HG03066 (cell line): ENCODE measurements at regions not wholly inside any gene's neighbourhood (a gene's known extent, or its start where the extent isn't known, plus 50 kb on each side); places are given as distances from the start of the nearest gene placed in this dataset.

Source experiments
- ATAC-seq: cut with Tn5 transposase; IDR thresholded peaks from one replicate; pipeline ENCODE4 v1.9.1; 2021; ENCODE audit warnings: low read depth; ENCODE audit not compliant: unreplicated experiment

DNA sequence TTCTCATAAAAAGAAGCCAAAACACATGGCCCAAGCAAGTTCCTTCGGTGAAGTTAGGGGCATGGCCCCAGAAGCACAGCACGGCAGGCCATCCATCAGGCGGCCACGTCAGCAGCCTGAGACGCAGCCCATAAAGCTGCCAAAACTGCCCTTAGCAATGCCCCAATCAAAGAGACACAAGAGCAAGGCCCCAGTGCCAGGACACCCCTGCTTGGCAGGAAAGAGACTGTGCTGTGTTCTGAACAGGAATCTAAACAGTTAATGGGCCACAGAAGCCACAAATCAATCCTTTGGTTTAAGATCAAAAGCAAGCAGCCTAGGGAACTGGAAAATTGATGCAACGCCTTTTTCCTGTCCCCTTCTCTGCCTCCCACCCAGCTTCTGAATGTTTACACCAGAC lies 497.0 kb upstream of the USP24 start:
- no peak for ATAC-seq

DNA sequence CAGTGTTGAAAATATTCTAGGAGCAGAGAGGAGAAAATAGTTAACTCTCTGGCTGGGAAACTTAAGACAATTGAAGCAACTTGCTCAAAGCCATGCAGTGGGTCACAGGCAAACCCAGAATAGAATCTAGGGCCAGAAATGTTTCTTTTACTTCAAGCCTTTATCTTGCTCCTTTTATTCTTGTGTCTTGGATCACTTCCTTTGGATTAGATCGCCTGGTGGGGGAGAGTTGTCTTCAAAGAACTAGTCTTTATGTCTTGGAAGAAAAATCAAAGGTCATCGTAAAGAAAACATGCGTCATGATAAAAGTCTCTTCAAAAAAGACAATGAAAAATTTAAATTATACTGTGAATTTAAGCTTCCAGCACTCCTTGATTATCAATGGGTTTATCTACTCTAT lies 493.6 kb upstream of the USP24 start:
- ATAC-seq, result no peak

DNA sequence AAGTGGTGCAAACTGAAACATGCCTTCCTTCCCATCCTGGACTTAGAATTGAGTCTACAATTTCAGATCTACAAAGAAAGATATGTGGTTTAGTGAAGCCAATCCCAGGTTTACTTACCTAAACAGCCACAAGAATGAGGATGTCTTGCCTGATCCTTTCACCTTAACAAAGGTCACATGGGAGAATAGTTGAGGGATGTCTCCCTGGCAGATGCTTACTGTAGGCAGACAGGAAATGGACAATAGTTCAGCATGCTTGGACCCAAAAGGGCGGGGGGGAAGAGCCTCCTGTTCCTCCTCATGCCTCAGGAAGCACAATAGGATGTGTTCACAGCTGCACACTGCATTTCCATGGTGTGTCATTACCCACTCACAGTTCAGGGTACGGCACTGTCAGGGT lies 492.7 kb upstream of the USP24 start:
- no peak for ATAC-seq

DNA sequence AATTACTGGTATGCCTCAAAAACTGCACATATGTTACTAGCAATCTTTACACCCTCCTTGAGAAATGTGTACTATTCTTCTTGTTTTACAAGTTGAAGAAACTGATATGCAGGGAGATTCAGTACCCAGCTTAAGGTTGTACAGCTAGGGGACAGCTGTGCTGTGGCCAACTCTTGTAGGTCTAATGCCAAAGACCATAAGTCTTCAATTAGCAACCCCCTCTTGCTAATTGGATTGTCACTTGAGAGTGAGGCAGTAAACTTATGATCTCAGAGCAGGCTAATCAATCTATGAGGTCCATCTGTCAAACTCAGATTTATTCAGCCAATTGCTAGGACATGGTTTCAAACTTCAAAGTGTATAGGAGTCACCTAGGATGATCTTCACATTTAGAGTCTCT lies 492.0 kb upstream of the USP24 start:
- no peak for ATAC-seq

DNA sequence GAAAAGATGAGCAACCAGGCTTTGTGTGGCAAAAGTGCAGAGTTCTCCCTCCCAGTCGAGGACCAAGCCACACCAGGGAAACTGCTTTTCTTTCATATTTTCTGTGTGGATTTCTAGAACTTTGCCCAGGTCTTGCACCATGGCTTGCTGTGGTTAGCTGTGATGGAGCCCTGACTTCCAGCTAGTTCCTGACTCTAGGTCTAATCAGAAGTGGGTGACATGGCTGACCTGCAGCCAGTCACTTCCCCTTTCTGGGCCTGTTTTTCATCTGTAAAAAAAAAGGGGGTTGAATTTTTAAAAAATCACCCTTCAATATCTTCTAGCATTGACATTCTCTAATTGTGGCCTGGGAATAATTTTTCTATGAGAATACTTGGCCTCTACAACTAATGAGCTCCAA lies 491.2 kb upstream of the USP24 start:
- ATAC-seq, result no peak

DNA sequence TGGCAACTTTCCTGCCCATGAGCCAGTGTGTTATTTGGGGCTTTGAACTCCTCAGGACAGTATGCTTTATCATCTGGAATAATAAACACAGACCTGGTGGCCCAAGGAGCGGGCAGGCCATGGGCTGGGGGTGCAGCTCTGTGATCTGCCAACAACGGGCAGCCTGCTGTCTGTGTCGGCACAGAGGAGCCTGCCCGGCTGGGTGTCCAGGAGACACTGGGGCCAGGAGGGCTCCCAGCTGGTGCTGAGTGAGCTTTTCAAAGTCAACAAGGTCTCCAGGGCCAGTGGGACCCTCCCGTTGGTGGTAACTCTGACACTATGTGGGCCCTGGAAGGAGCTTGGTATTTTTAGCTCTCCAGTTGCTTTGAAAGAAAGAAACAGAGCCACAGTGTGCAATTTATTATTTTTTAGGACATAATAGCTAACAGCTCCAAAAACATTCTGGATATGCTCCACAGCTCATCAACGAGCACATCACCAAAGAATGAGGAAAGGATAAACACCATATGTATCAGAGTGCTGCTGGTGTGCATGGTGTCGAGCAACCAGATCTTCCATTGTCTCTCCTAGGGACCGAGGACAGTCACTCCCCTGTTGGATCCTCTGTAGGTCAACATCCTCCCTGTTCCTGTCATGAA lies 488.7 kb upstream of the USP24 start:
- ATAC-seq, result no peak

DNA sequence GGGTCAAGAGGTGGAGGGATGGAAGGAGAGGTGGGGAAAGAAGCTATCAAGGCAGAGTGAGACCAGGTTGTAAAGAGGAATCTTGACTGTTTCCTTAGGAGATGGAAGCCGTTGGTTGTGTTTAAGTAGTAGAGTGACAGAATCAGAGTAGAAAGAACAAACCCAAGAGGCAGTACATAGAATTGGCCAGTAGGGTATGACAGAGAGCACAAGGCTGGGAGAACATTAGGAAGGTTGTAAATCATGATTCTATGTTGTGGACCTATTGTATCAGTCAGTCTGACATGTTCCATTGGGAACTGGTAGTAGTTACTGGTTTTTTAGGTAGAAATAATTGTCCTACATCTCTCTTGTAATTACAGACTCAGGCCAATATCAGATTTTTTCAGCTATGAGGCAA lies 486.9 kb upstream of the USP24 start:
- no peak for ATAC-seq

DNA sequence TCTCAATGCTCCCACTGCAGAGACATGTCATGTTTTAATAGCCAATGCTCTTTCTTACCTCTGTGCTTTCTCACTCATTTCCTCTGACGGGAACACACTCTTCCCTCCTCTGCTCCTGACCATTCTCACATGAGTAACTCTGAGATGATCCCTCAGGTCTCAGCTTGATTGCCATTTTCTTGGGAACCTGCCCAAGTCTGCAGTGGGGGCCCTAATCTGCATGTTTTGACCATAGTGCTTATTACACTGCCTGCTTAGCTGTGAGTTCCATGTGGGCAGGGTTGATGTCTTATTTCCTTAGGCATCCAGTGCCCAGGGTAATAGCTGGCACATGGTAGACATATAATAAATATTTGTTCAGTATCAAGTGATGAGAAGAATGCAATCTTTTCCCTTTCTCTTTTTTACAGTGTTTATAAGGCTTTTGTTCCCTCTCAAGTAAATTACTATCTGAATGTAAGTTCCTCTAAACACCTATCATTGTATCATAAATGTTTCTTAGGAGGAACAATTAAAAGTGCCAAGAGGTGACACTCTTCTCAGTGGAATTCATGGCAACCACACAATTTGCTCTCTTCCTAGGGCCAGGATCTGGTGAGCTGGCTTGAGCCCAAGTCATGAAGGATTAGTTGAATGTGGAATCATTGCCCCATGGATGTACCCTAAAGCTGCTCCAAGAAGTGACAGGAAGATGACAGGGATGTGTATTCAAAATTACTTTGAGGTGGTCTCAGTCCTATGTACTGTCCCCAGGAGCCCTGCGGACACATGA lies 485.4 kb upstream of the USP24 start:
- ATAC-seq, result no peak

DNA sequence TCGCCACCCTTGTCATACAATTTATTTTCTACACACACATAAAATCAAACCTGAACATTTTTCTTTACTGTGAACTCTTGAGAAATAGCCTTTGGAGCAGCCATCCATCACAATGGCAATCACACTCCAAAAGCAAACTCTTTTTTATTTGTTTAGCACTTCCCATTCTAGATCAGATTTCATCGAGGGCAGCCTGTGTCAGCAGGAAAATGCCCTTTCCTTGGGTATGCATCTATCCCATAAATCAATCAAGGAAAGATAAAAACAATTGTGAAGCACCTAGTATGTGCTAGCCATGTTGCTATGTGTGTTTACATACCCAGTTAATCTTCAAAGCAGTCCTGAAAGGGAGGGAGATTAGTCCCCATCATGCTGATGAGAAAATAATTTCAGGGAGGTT lies 484.1 kb upstream of the USP24 start:
- no peak for ATAC-seq

DNA sequence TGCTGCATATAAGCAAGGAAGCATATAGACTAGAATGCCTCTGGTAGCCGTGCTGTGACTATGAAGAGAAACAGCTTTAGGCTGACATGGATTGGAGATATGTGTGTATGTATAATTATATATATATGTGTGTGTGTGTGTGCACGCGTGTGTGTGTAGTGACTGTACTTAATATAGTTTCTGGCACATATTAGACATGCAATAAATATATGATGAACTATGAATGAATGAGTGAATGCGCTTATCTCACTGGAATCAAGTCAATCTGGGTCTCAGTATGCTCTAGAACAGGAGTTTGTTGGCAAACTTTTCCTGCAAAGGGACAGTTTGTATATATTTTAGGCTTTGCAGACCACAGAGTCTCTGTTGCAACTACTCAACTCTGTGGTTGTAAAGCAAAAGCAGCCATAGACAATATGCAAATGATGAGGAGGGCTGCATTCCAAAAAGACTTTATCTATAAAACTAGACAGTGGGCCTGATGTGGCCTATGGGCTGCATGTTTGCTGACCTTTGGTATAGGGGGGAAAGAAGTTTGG lies 482.9 kb upstream of the USP24 start:
- no peak for ATAC-seq

DNA sequence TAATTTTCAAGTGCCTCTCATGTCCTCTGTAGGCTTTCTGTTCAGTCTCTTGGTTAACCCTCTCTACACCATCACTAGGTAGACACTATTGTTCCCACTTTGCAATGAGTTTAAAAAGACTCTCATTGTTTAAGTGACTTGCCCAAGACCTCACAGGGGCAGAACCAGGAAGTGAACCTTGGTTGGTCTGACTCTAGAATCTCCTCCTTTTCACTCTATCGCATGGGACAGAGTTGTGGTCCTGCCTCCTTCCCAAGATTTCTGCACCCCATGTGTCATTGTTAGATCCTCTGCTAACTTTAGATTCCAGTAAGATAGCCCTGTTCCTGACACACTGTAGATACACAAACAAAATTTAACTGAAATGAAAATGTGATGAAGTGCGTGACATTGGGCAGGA lies 481.7 kb upstream of the USP24 start:
- no peak for ATAC-seq

DNA sequence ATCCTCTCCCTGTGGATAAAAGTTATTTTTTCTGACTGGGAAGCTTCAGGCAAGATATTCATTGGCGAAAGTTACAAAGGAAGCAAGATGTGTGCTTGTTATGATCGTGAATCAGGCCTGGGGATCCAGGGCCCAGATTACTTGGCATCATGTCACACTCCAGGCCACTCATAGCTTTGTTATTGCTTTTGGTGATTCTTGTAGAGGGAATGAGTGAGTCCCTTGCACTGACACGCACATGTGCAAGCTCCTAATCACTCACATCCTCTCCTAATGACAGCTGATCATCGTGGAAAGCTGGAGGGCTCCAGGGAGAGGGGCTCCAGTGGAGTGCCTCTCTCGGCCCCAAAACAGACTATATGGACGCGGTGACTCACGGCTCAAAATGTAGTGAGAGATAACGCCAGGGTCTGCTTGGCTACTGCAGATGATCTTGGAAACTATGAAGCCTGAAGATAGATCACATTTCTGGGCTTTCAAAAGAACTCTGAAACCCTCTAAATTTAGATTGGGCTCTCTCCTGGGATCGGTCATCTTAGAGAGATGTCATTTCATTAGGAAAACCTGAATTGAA lies 481.1 kb upstream of the USP24 start:
- no peak for ATAC-seq

DNA sequence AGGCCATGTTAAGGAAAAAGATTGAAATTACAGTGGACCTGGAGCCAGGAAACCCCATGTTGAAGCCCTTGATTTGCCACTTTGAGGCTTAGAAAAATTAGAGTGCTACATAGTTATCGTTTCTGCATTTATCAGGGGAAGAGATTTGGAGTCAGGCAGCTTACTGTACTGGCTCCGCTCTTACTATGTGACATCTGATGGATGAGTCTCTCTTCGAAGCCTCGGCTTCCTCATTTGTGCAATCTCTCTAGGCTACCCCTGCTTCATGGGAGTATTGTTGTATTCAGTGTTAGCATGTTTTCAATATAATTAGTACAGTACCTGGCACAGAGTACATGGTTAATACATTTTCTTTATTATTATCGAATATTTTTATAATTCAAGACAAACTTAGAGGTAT lies 480.4 kb upstream of the USP24 start:
- no peak for ATAC-seq

DNA sequence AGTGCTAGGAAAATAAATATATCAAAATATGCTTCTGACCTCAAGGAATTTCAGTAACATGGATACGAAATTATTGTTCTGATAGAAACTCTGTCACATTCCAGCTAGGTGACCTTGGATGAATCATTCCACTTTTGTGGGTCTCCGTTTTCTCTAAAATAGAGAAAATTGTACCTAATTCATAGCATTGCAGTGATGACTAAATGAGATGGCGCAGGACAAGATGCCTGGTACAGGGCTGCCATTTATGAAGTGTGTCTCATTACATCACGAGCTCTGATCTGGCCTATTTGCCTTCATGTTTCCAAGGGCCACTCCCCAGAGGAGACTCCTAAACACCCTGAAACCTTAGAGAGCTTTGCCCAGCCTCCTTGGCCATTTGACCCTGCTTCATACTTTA lies 480.0 kb upstream of the USP24 start:
- no peak for ATAC-seq

DNA sequence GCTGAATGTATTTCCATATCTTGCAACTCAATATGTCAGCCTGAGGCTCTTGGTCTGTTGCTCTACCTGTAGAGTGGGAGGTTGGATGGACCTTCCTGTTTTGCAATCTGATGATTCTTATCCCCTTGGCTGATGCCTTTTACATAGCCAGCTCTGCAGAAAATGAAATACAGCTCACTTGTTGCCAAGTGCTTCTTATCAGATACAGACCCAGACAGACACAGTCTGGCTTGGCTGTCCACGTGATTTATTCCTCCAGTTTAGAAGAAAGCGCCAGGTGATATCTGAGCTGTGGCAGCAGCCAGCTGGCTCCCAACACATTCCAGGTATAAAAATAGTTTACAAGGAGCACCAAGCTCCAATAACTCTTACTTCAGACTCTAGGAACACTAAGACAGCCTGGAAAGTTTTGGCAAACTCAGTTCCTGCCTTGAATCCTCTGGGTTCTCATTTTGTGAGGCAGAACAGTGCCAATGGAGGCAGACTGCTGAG lies 479.2 kb upstream of the USP24 start:
- ATAC-seq, result no peak

DNA sequence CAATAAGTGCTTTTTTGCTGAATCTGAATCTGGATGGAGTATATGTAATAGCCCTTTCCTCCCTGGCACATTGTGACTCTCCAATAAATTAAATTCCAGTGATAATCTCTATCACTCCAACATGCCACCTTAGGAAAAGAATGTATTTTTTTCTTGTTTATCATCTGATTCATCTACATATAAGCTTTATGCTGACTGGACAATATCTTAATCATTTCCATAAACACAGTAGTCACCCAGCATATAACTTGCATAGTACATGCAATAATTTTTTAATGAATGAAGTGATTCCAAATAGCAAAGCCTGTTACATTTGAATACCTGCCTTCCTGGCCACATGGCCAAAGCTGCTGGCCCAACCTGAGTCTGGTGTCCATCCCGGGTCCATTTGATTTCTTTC lies 477.6 kb upstream of the USP24 start:
- no peak for ATAC-seq

DNA sequence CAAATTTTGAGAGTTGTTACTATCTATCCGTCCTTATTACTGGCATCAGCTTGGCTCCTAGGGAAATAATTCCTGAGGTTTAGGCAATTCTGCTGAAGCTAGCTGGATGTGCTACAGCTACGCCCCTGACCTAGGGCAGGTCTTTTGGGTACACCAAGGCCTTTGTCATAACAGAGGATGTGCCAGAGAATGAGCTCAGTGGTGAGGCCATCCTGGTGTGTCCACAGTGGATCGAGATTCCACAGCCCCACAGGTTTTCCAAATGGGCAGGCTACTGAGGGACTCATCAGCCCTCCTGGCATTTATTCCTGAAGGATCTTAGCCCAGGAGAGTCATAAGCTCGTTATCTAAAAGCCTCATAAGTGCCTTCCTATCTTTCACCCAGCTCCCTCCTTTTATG lies 475.2 kb upstream of the USP24 start:
- no peak for ATAC-seq

DNA sequence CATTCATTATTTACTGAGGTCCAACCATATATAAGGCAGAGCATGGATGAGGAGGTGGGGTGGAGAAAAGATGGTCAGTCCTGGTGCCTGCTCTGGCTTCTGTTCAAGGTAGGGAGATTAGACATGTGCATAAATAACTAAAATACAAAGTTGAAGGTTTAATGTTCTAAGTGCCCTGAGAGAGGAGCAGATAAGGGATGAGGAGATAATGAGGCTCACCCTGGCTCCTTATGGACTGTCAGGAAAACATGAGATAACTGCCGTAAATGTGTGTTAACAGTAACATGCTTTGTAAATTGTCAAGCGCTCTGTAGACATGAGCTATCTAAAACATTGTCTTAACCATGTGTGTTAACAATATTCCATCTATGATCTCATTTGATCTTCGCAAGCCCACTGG lies 474.6 kb upstream of the USP24 start:
- ATAC-seq, result no peak

DNA sequence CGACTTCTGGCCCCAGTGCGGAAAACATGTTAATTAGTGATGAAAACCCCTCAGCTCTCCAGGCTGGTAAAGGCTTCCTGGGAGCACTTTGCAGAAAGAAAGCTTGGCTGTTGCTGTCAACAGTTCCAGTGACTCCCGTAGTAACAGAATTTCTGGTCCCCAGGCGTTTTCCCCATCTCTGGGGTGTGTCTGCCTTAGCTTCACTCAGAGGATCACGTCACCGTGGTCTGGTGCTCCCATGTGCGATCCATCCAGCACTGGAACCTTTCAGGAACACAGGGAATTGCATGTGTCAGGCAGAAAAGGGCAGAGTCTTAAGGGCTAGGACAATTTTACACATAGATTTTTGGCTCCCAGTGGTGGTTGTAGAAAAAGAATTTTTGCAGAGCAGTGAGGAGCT lies 470.4 kb upstream of the USP24 start:
- ATAC-seq, result no peak

DNA sequence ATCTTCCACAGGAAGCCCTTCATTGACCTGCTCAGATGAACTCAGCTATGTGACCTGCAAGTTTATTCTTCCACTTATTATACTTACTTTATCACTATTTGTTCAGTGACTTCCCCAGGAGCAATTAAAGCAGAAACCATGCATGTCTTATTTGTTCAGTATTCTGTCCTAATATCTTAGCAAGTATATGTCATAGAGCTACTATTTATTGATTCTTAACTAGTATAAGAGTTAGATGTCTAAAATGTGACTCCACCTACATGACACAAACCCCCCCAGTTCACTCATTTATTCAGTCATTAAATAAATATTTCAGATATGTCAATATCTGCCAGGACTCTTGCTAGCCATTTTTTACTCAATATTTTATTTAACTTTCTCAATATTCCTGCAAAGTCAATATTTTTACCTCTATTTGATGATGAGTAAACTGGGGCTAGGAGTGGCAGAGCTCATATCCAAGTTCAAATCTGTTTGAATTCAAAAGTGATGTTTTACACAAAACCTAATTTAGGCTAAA lies 469.0 kb upstream of the USP24 start:
- ATAC-seq, result no peak

DNA sequence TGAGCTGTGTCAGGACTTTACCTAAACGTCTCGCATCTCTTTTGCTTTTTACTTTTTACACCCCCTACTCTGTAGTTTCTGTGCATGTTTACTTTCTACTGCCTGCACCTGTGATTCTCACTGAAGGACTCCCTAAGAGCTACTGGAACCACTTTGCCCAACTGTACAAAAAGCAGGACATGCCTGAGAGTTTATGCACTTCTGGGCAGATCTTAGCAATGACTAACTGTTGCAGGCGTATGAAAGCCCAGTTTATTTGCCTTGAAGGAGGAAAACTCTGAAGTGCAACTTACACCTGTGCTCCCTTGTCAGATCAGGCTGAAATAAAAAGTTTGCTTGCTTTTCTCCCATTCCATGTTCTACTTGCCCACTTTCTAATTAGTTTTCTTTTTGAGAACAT lies 467.0 kb upstream of the USP24 start:
- no peak for ATAC-seq

DNA sequence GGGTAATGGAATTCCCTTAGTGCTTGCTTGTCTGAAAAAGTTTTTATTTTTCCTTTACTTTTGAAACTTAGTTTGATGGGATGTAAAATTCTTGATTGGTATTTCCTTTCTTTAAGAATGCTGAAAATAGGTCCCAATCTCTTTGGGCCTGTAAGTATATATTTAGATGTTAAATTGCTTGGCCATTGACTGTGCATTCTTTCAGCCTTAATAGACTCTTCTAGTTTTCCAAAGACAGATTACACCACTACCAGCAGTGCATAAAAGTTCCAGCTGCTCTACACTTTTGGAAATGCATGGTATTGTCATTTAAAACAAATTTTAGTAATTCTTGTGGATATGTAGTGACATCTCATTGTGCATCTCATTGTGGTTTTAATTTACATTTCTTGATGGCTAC lies 464.8 kb upstream of the USP24 start:
- ATAC-seq, result no peak
